OCI-LY7 (cell line): ENCODE measurements at regions not wholly inside any gene's neighbourhood (a gene's known extent, or its start where the extent isn't known, plus 50 kb on each side); places are given as distances from the start of the nearest gene placed in this dataset.

ENCODE experiments used
- BruUV-seq: library from RNA; stranded (reverse); fragments of 400-500 nt; replicated peaks from 2 replicates; lab custom pipeline; 2021; lab: Mats Ljungman, UMichigan
- CTCF ChIA-PET: fragments of 300-600 bp; sonication (Branson Sonifier 250); formaldehyde crosslinking; loops from one replicate; lab custom pipeline; 2022; ENCODE audit warnings: antibody characterized with exemption; ENCODE audit not compliant: unreplicated experiment; lab: Charles Lee
- POLR2A ChIA-PET: fragments of 300-600 bp; sonication (Branson Sonifier 250); formaldehyde crosslinking; loops from one replicate; lab custom pipeline; 2022; ENCODE audit warnings: antibody characterized with exemption; lab: Charles Lee
- DNase-seq: peaks from one replicate; pipeline ENCODE4 v3.0.0-alpha.2; 2015; ENCODE audit warnings: low spot score
- H2AFZ ChIP-seq: fragments of 200-600 bp; sonication (generic), shearing (Covaris generic); 2 replicates; pipeline ENCODE4 v1.6.1; 2014; ENCODE audit warnings: mild to moderate bottlenecking, antibody characterized with exemption, low read length, moderate library complexity
- H3K27ac ChIP-seq: fragments of 200-600 bp; sonication (generic); 2 replicates; pipeline ENCODE4 v1.5.1; 2014; ENCODE audit warnings: mixed run types, low read depth, mild to moderate bottlenecking, moderate library complexity, low read length, inconsistent platforms; ENCODE audit not compliant: poor library complexity, severe bottlenecking
- H3K36me3 ChIP-seq: fragments of 200-600 bp; sonication (generic); 2 replicates; pipeline ENCODE4 v1.6.1; 2014; ENCODE audit warnings: mild to moderate bottlenecking, antibody characterized with exemption, low read length, moderate library complexity, mixed read lengths; ENCODE audit not compliant: insufficient read depth
- H3K4me1 ChIP-seq: fragments of 200-600 bp; sonication (generic); 2 replicates; pipeline ENCODE4 v1.5.1; 2014; ENCODE audit warnings: mild to moderate bottlenecking, low read length; ENCODE audit not compliant: insufficient read depth, poor library complexity, severe bottlenecking
- H3K4me2 ChIP-seq: fragments of 200-600 bp; sonication (generic); 2 replicates; pipeline ENCODE4 v1.6.1; 2014; ENCODE audit warnings: mild to moderate bottlenecking, low read length
- H3K4me3 ChIP-seq: fragments of 200-600 bp; sonication (generic); 2 replicates; pipeline ENCODE4 v1.5.1; 2014; ENCODE audit warnings: mild to moderate bottlenecking, low read depth, low read length; ENCODE audit not compliant: poor library complexity, severe bottlenecking
- H3K79me2 ChIP-seq: fragments of 200-600 bp; sonication (generic); 2 replicates; pipeline ENCODE4 v1.6.1; 2016; ENCODE audit warnings: low read depth, mild to moderate bottlenecking, low read length, moderate library complexity, mixed read lengths; ENCODE audit not compliant: insufficient read depth
- H3K9me2 ChIP-seq: fragments of 200-600 bp; sonication (generic); 2 replicates; pipeline ENCODE4 v1.6.1; 2016; ENCODE audit warnings: mild to moderate bottlenecking, low read length, mixed read lengths; ENCODE audit not compliant: insufficient read depth
- H3K9me3 ChIP-seq: fragments of 200-600 bp; sonication (generic); 2 replicates; pipeline ENCODE4 v1.6.1; 2014; ENCODE audit warnings: mild to moderate bottlenecking, mixed run types, low read length, mixed read lengths
- H4K20me1 ChIP-seq: fragments of 200-600 bp; sonication (generic); 2 replicates; pipeline ENCODE4 v1.6.1; 2014; ENCODE audit warnings: mild to moderate bottlenecking, antibody characterized with exemption, low read length, moderate library complexity, mixed read lengths; ENCODE audit not compliant: insufficient read depth
- EZH2phosphoT487 ChIP-seq: fragments of 200-600 bp; sonication (generic); IDR thresholded peaks from 2 replicates; pipeline ENCODE4 v1.6.1; 2018; ENCODE audit warnings: low read depth, borderline replicate concordance, mild to moderate bottlenecking, mixed run types, antibody characterized with exemption, low read length, moderate library complexity, mixed read lengths
- intact Hi-C: fragments of 100-400 bp; cut with micrococcal nuclease; formaldehyde crosslinking; loops from one replicate; pipeline ENCODE4 v1.10.0; 2022; ENCODE audit not compliant: unreplicated experiment
- TF ChIP-seq, protein P1 (sequence below): fragments of 200-600 bp; sonication (generic); conservative IDR thresholded peaks from 2 replicates; pipeline ENCODE4 v1.5.1; 2014; ENCODE audit warnings: mild to moderate bottlenecking, antibody characterized with exemption, low read length, moderate library complexity, mixed read lengths

DNA sequence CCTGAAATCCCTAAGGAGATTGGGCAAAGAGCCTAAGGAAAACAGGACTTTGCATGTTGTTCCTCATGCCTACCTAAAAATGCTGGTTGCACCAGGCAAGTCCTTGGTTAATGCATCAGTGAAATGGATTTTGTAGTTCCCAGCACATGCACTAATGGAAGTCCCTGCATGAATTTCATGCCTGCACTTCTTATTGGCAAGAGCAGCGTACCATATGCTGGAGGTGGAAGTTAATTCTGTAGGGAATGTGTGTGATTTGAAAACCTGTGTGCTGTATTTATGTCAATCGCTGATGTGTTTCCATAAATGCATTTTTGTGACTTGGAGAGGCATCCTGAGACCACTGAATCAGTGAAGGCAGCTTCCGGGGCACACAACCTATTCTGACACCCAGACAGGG lies 140.3 kb upstream of the MTNR1B start:
- H3K27ac ChIP-seq = no peak overlapping the region
- no peaks in the 10 kb centered on the region for H3K79me2 ChIP-seq
- H3K36me3 ChIP-seq = no peaks in the 10 kb centered on the region
- H2AFZ ChIP-seq = no peak overlapping the region
- BruUV-seq = no TSS peak
- POLR2A ChIA-PET = interaction anchor here (0.6 kb wide), 1 partner anchor 1783 kb away, joined by 3 read pairs; no protein-coding TSS in a partner anchor
- no peaks in the 10 kb centered on the region for H3K4me1 ChIP-seq
- H3K4me2 ChIP-seq = no peak overlapping the region
- intact Hi-C loops = loop anchor here (10.0 kb wide), 1 partner anchor 56 kb away; no protein-coding TSS in a partner anchor
- CTCF ChIA-PET = no interaction called here
- H4K20me1 ChIP-seq = no peaks in the 10 kb centered on the region
- no peak for TF ChIP-seq EZH2phosphoT487
- TF ChIP-seq, protein P1, sequence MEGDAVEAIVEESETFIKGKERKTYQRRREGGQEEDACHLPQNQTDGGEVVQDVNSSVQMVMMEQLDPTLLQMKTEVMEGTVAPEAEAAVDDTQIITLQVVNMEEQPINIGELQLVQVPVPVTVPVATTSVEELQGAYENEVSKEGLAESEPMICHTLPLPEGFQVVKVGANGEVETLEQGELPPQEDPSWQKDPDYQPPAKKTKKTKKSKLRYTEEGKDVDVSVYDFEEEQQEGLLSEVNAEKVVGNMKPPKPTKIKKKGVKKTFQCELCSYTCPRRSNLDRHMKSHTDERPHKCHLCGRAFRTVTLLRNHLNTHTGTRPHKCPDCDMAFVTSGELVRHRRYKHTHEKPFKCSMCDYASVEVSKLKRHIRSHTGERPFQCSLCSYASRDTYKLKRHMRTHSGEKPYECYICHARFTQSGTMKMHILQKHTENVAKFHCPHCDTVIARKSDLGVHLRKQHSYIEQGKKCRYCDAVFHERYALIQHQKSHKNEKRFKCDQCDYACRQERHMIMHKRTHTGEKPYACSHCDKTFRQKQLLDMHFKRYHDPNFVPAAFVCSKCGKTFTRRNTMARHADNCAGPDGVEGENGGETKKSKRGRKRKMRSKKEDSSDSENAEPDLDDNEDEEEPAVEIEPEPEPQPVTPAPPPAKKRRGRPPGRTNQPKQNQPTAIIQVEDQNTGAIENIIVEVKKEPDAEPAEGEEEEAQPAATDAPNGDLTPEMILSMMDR = no peak
- H3K4me3 ChIP-seq = no peak overlapping the region
- no peaks in the 10 kb centered on the region for H3K9me3 ChIP-seq
- no peak for DNase-seq
- no peaks in the 10 kb centered on the region for H3K9me2 ChIP-seq

DNA sequence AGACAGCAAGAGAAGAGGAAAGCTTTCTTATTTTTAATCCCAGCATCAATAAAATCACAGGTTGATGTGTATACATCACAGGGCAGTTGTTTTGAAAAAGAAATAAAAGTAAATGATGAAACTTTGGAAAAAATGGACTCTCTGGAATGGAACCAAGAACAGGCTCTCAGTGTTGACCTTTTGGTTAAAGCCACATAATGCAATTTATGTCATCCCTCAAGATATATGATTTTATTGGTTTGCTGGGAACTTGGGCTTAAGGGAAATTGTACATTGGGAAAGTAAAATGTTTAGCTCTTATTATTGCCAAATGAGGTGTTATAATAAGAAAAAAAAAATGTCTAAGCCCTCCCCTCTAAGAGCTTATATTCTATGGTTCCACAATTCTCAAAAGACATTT lies 139.8 kb upstream of the MTNR1B start:
- Histone ChIP-seq H3K4me1 (no peaks in the 10 kb centered on the region), H3K9me3 (no peaks in the 10 kb centered on the region), H3K9me2 (no peaks in the 10 kb centered on the region), H2AFZ (no peak overlapping the region), H3K36me3 (no peaks in the 10 kb centered on the region), H3K79me2 (no peaks in the 10 kb centered on the region), H4K20me1 (no peaks in the 10 kb centered on the region), H3K27ac (no peak overlapping the region), H3K4me3 (no peak overlapping the region), H3K4me2 (no peak overlapping the region)
- ChIA-PET CTCF (no interaction called here), POLR2A (no interaction called here)
- DNase-seq = no peak
- intact Hi-C loops = loop anchor here (10.0 kb wide), 1 partner anchor 55 kb away; no protein-coding TSS in a partner anchor
- BruUV-seq = no TSS peak
- no peak for TF ChIP-seq EZH2phosphoT487
- TF ChIP-seq, protein P1 = no peak

DNA sequence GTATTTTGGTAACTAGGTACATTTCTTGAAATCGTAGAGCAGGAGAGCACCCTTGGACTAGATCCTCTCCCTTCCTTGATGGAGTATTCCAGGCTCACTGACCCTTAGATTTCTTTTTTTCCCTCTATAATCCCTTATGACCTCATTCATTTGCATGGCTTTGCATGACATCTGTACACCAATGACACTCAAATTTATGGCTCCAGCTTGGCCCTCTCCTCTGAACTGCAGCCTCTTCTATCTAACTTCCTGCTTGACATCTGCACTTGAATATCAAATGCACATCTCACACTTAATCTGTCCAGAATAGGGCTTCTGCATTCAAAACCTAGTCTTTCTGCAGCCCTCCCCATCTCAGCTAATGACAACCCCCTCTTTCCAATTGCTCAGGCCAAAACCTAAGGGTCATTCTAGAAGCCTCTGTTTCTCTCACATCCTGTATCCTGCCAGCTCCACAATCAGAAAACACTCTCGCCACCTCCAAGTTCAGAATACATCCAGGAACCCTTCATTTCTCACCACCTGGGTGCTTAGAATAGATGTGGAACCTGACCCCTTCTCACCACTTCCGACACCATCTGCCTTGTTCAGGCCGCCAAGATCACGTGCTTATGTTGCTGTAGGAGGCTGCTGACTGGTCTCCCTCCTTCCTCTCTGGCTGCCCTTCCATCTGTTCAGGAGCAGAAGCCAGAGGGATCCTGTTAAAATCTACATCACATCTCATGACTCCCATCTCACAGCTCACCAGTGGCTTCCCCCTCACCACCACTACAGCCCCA lies 138.9 kb upstream of the MTNR1B start:
- Histone ChIP-seq H3K4me2 (no peak overlapping the region), H3K9me3 (no peaks in the 10 kb centered on the region), H2AFZ (no peak overlapping the region), H3K4me3 (no peak overlapping the region), H3K27ac (no peak overlapping the region), H4K20me1 (no peaks in the 10 kb centered on the region), H3K79me2 (no peaks in the 10 kb centered on the region), H3K9me2 (no peaks in the 10 kb centered on the region), H3K4me1 (no peaks in the 10 kb centered on the region), H3K36me3 (no peaks in the 10 kb centered on the region)
- DNase-seq = no peak
- BruUV-seq = no TSS peak
- ChIA-PET CTCF (no interaction called here), POLR2A (interaction anchor here (0.6 kb wide), 1 partner anchor 408 kb away, joined by 3 read pairs; no protein-coding TSS in a partner anchor)
- TF ChIP-seq EZH2phosphoT487 = no peak
- TF ChIP-seq, protein P1 = no peak
- intact Hi-C loops = no loop called here
